HG02642 (cell line): ENCODE measurements at regions not wholly inside any gene's neighbourhood (a gene's known extent, or its start where the extent isn't known, plus 50 kb on each side); places are given as distances from the start of the nearest gene placed in this dataset.

Experiments
- ATAC-seq: cut with Tn5 transposase; IDR thresholded peaks from one replicate; pipeline ENCODE4 v1.9.1; 2021; ENCODE audit warnings: mild to moderate bottlenecking; ENCODE audit not compliant: unreplicated experiment, poor library complexity

DNA sequence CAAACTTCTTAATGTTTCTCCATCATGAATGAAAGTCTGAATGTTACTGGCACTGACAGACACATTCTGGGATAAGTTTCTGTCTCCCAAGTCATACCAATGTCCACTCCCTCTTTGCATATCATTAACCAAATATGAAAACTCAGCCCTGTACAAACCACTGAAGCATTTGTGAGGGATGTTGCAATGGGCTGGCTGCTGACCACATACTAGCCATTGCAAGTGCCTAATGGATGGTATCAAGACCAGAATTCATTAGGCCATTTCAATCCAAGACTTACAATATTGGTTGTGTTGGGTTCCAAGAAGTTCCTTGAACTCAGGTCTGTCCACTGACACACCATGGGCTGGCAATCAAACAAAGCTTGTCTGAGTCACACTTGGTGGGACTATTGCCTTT lies 73.8 kb downstream of the CBLN2 start:
- ATAC-seq: no peak

DNA sequence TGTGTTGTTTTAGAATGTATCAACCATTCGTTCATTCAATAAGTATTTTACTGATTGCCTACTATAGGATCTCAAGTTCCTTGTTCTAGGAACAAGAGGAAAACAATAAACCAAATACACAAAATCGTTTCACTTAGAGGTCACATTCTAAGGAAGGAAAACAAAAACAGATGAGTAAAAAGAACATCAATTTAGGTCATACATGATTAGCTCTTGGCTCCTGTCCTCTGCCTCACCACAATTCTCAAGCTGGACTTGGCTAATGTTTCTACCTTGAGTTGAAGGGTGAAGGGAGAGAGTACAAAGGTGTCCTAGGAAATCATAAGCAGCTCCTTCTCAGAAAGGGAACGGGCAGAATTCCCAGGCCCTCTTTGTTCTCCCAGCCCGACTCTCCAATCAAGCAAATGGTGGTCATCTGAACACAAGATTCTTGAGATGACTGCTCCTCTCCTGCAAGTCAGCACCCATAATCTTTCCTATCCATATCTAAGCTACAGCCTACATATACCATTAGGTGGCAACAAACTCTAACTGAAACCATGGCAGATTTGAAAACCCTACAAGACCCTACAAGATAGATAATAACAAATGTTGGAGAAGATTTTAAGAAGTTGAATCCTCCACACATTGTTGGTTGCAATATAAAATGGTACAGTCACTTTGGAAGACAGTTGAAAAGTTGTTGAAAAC lies 76.0 kb downstream of the CBLN2 start:
- no peak for ATAC-seq

DNA sequence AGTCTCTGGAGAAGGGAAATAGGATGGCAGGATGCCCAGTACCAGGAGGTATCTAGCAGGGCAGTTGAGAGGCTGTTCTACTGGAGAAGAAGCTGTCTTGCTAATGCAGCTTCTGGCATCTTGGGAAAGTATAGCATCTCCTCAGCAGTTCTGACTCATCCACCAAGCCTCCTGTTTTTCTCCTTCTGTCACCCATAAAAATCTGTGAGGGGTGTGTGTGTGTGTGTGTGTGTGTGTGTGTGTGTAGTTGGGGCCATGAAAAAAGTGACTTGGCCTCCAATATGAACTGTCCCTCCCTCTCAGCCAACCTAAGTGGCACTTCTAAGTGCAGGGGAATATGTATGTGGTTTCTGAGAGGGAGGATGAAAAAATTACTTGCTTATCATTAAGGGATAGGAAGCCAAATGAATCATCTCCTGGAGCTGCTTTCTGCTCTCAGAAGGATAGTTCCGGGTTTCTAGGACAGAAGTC lies 83.9 kb downstream of the CBLN2 start:
- ATAC-seq: no peak

DNA sequence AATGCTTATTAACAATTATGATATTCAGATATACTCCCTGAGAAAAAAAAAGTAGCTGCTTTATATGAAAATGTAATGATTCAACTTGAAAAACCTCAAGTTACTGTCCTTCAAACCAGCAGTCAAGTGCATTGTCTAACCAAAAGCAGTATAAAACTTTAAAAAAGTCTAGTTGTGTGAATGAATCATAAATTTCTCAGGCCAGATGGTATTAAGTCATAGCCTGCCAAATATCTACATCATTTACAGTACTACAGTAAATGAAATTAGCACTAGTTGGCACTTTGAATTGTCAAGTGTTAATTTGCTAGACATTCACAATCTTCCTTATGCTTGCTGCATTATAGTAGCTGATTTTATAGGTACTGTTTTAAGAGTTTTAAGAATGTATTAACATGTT lies 85.9 kb downstream of the CBLN2 start:
- no peak for ATAC-seq

DNA sequence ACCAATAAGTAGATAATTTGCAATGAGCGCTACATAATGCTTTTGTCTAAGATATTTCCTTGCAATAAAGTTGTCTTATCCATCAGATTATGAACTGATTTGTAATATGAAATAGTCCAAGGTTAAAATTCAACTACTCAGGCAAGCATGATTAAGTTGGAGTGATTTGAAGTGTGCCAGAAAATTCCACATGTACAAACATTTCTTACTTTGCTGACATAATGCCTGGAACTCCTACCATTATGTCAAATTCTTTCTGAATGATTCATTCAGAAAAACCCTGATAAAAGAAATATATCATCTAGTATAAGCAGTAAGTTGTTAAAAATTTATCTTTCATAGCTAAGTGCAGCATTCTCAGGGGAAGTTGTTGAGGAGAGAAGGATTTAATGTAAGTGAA lies 87.3 kb downstream of the CBLN2 start:
- ATAC-seq: no peak

DNA sequence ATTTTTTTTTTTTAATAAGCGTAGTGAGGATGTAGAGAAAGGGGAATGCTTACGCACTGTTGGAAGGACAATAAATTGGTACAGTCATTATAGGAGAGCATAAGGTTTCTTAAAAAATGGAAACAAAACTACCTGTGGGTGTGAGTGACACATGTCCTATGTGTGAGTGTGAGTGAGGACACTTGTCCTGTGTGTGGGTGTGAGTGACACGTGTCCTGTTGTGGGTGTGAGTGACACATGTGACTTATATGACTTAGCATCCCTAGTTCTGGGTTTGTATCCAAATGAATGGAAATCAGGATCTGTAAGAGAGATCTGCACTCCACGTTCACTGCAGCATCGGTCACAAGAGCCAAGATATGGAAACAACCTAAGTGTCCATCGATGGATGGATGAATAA lies 91.8 kb downstream of the CBLN2 start:
- no peak for ATAC-seq

DNA sequence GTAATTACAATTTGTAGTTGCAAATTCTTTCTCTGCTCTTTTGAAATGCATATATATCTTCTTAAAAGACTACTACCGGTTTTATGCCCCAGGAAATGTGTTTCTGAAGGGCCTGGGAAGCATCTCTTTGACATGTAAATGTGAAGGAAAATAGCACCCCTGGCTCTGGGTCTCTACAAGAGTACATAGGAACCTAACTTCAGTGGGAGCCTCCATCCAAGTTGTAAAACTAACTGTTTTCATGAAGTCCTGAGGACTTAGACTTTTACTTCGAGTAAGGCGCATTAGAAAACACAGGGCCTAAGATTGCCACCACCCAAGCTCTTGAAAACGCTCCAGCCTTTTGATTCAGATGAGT lies 99.4 kb downstream of the CBLN2 start:
- ATAC-seq: no peak

DNA sequence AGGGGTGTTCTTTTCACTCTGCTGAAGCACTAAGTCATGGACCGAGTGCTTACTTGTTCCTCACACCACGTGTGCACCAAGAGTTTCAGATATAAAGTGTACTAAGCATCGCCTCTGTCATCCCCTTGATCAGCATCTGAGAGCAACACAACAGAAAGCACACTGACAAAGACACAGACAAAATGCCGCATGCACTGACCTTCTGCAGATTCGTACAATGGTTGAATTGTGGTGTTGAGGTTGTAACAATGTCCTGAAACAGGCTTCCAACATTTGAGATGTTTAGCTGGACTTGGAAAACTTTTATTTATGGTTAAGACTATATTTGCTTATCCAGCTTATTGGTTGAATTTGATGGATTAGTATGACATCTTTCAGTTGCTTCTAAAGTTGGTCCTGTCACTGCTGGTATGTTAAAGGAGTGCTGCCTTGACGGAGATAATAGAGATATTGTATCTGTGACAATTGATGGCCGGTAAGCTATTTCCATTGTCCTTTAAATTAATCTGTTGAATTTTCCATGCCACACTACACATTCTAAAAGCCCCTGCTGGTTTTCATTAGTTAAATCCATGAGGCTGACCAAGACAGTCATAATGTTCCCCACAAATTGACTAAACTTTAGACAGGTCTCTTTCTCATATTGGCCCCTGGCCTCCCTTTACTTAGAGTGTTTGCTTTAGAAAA lies 99.9 kb downstream of the CBLN2 start:
- ATAC-seq: no peak

DNA sequence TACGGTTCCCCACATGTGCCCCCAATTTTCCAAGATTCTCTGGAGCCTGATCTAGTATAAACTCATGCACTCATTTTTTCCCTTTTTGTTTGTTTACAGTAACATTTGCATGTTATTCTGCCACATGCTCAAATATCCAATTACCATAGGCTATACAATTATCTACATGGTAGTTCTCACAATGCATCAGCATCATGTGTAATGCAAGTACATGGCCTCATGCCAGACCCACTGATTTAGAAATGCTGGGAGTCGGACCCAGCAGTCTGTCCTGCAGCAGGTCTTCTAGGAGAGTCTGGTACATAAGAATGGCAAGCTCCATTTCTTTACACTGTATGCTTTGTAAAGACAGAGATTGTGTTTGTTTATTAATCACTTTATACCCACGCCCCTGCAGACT lies 107.7 kb downstream of the CBLN2 start:
- ATAC-seq: no peak

DNA sequence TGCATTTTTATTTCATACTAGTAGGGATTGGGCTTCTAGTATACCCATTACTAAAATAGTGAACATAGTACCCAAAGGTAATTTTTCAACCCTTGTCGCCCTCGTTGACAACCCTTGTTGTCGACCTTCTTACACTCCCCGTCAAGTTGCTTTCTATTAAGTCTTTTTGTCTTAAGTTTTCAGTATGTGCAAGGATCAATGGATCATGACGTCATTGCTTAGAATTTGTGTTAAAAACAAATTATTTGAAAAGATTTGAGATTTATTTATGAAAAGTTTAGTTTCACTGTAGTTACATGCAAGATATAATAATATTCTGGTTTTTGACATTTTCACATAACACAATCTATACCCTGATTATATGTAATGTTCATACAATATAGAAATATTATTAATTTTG lies 110.4 kb downstream of the CBLN2 start:
- ATAC-seq: no peak

DNA sequence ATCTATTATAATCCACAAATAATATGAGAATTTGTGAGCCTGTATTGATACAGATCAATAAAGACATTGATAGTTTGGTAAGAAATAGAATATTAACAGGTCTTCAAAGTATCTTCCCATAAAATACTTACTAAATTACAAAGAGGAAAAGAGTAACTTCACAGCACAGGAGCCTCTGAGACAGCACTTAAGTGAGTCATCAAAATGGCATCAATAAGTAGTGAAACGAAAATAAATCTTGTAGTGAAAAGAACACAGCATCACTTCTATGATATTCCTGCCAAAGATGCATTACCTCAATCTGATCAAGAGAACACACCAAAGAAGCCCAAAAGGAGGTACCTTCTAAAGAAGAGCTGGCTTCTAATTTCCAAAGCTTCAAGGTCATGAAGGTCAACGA lies 116.4 kb downstream of the CBLN2 start:
- ATAC-seq: no peak

DNA sequence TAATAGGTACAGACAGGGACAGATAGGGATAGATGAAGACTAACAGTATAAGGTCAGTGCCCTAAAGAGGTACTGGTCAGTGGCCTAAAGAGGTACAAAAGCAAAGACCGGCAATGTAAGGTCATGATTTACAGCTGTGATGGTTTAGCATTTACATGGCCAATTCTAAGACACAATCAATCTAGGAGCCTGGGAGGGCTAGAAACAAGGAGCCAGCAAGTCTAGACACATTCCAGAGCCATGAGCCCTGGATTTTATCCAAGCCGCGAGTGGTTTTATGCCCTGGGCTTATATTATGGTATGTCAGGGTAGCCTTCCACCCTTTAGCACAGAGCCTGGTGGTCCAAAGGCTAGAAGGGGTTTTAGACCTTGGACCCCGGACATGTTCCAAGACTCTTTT lies 124.2 kb downstream of the CBLN2 start:
- no peak for ATAC-seq

DNA sequence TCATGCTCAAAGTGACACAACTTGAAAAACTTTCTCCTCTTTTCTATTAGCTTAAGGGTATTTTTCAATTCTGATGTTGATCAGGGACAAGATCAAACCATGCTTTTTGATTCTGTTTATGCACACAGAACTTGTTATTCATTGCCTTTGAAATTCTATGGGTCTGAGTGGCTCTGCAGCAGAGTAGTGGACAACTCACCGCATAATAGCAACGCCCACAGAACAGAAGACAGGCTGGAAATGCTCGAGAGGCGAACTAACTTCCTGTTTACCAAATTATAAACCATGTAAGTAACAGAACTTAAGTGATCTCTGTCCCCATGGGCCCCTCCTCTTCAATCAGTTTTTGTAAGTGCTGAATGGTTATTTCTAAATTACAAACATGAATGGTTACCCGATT lies 131.2 kb downstream of the CBLN2 start:
- no peak for ATAC-seq

DNA sequence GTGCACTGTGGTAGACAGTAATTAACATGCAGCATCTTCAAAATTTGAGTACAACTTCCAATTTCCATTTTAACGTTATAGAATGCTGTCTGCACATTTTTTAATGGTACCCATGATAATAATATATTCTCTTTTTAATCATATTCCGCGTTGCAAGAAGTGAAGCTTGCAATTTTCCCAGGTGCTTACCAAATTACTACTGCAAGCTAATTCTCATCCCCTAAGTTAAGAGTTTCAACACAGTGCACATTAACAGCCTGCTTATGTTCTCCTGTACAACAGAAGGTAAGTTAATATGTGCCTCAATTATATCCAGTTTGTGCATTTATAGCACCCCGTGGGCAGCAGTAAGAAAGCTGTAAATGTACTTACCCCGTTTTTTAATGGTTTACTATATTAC lies 132.9 kb downstream of the CBLN2 start:
- ATAC-seq: no peak

DNA sequence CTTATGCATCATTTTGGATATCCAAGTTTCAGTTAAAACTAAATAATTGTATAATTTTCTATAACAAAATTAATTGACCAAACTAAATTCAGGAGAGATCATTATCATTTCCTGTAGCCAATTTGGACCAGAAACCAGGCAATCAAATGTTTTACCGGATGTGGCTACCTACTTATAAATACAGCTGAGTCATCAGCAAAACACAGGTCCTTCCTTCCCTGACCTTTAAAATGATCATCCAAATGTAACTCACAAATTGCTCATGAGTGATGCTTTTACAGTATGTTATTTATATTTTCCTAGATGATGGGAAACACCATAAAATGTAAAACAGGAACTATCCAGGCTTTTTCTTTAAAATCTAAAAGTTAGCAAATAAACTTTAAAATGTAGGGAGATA lies 133.7 kb downstream of the CBLN2 start:
- ATAC-seq: no peak

DNA sequence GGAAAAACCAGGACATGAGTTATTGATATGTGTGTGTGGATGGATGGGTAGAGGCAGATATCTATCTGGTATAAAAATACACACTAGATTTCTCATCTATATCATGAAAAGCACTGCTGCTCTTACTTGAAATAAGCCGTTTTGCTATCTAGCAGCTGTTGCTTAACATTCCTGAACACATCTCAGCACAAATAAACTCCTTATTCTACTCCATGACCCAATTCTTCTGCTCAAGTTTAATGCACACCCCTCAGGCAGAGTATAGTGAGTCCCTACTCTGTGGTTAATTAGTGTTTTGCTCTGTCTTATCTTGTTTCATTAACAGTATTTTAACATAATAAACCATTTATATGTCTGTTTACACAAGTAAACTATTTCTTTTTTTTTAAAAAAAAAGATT lies 134.2 kb downstream of the CBLN2 start:
- no peak for ATAC-seq

DNA sequence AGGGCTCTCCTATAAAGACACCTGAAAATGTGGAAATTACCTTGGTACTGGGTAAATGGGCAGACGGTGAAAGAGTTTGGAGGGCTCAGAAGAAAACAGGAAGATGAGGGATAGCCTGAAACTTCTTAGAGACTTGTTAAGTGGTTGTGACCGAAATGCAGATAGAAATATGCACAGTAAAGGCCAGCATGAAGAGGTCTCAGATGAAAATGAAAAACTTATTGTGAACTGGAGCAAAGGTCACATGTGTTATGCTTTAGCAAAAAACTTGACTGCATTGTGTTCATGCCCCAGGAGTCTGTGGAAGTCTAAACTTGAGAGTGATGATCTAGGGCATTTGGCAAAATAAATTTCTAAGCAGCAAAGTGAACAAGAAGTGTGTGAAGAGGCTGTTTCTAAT lies 137.1 kb downstream of the CBLN2 start:
- ATAC-seq: no peak

DNA sequence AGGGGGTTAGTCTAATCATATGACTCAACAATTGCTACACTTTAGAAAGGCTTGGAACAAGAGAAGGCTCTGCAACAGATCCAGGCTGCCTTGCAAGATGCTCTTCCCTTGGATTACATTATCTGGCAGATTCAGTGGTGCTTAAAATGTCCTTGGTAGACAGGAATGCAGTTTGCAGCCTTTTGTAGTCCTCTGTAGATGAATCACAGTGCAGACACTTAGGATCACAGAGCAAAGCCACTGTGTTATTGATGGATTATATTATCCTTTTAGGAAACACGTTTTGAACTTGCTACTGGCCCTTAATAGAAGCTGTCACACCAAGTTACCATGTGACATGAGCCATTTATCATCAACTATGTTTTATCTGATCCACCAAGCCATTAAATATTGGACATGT lies 152.2 kb downstream of the CBLN2 start:
- ATAC-seq: no peak

DNA sequence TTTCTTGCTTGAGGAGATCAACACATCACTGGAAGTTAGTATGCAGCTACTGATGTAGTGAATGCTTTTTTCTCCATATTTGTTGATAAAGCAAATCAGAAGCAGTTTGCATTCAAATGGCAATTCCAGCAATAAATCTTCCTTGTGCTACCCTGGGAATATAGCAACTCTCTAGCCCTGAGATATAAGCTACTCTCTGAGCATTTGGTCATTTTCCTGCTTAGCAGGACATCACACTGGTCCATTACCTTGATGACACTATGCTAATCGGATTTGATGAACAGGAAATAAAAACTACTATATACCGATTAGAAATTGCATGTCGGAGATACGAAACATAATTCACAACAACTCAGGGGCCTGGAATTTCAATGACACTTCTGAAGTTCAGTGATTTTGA lies 152.7 kb downstream of the CBLN2 start:
- no peak for ATAC-seq

DNA sequence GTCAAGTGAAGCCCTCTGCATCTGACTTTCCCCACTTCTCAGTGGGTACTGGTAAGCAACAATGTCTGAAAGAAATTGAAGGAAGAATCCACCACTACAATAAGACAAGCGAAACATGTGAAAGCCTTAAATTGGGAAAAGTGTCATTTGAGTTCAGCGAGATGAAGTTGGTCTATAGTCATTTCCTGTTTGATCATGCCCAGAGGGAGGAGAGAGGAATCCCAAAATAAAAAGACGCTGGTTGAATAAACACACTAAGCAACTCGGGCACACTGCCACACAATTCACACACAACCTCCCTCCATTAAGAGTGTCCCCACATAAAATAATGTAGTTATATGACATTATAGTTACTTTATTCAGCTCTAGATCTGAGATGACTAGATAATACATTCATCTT lies 166.1 kb downstream of the CBLN2 start:
- ATAC-seq: no peak

DNA sequence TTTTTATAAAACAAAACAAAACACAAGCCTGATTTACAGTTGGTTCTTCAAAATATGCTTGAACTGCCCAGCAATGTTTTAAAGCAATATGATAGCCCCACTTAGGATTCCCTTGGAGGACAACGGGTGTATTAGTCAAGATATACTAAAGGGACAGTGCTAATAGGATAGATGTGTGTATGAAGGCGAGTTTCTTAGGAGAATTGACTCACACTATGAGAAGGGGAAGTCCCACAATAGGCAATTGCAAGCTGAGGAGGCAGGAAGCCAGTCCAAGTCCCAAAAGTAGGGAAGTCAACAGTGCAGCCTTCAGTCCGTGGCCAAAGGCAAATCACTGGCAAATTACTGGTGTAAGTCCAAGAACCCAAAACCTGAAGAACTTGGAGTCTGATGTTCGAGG lies 167.9 kb downstream of the CBLN2 start:
- ATAC-seq: no peak

DNA sequence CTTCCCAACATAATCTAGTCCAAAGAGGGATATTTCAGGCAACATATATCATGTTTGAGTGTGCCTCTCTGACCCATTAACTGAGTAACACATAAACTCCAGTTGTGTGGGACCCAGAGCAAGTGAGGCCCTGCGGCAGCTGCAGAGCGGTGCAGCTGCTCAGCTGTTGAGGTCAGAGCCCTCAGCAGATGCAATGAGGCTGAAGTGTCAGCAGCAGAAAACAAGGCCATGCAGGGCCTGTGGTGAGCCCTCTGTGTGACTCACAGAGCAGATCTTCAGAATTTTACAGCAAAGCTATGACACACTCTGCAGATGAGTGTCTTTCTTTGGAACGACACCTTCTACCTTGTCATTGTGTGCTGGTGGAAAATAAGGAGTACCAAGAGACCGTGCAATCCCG lies 168.5 kb downstream of the CBLN2 start:
- ATAC-seq: no peak
